SKM-1 (cell line): ENCODE measurements at regions not wholly inside any gene's neighbourhood (a gene's known extent, or its start where the extent isn't known, plus 50 kb on each side); places are given as distances from the start of the nearest gene placed in this dataset.

Experiments
- DNase-seq: peaks from one replicate; lab custom pipeline; 2025; ENCODE audit not compliant: unreplicated experiment; lab: John Stamatoyannopoulos, UW

DNA sequence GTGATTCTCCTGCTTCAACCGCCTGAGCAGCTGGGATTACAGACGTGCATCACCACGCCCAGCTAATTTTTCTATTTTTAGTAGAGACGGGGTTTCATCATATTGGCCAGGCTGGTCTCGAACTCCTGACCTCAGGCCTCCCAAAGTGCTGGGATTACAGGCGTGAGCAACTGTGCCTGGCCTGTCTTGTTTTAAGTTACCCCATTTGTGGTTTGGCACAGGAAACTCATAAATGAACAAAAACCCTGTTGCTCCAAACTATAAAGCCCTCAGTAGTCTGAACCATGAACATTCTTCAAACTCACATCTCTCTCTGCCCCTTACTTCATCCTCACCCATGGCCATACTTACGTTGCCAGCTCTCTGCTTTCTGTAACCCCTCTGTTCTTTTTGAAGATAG is 61.7 kb downstream of the RHOU start:
- peak; percentile 54 for DNase-seq

- no peak for DNase-seq
Measured at GRCh38 chr1:228798035-228798434, 62.8 kb downstream of the RHOU start.

GRCh38 chr1:228798548-228798947 is 63.3 kb downstream of the RHOU start:
- no peak for DNase-seq

- DNase-seq, result peak; percentile 71
Measured at GRCh38 chr1:228799924-228800323, 64.6 kb downstream of the RHOU start.

GRCh38 chr1:228801068-228801467 is 65.8 kb downstream of the RHOU start:
- DNase-seq, result no peak

DNA sequence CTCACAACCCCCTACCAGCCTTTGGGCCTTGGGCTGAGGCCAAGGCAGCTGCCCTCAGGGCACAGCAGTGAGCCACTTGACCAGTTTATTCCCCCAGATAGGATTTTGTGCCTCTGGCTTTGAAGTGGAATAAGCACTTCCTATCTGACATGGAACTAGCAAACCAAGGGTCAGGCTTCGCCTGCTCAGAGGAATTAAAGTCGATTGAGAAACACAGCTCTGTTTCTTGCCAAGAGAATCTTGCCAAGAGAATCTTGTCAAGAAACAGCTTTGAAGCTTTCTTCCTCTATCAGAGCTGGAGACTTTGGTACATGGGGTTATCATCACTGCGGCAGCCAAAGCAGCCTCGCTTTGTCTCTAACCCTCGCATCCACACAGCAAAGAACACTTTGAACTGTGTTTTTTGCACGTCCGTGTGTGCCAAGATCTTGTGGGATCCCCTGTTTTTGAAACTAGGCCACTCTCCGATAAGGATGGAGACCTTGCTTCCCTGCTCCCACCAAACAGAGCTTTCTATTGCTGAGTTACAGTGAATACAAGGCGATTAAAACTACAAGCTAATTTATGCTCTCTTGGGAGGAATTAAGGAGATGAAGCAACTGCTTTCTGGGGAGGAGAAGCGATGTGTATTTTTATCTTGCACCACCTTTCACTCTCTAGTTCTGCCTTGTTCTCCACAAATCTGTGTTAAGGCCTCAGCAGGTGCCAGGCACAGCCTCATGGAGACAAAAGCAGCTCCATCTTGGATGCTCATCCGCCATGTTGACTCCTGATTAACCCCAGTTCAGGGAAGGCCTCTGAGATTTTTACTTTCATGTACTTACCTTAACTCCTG is 67.3 kb downstream of the RHOU start:
- DNase-seq, result peak; percentile 32

DNA sequence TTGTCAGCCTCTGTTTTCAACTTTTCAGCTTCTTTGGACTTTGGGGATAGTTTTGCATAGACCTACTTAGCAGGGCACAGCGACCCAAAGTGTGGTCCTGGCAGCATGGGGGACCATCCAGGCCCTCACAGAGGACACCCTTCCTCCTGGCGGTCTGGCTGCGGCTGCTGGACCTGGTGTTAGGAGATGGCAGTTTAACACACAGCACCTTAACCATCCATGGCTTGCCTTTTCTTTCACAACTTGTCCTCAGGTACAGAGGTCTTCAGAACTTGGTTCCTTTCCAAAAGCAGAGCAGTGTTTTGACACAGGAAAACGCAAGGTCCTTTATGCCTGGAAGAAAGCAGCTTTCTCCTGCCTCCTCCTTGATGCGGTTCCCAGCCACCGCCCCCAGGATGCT is 68.1 kb downstream of the RHOU start:
- no peak for DNase-seq

DNA sequence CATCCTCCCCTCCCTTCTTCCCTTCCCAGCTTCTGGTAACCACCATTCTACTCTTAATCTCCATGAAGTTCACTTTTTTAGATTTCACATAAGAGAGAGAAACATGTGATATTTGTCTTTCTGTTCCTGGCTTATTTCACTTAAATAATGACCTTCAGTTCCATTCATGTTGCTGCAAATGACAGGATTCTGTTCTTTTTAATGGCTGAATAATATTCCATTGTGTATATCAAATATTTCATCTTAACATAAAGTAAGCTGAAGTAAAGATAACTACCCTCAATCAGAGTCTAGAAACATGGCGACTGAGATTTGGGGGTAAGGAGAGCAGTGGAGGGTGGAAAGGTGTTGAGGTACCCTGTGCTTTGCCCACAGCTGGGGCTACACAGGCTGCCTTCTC is 68.9 kb downstream of the RHOU start:
- DNase-seq, result no peak

- no peak for DNase-seq
Measured at GRCh38 chr1:228804640-228805413, 69.5 kb downstream of the RHOU start.

- no peak for DNase-seq
Measured at GRCh38 chr1:228807904-228808605, 72.8 kb downstream of the RHOU start.

DNA sequence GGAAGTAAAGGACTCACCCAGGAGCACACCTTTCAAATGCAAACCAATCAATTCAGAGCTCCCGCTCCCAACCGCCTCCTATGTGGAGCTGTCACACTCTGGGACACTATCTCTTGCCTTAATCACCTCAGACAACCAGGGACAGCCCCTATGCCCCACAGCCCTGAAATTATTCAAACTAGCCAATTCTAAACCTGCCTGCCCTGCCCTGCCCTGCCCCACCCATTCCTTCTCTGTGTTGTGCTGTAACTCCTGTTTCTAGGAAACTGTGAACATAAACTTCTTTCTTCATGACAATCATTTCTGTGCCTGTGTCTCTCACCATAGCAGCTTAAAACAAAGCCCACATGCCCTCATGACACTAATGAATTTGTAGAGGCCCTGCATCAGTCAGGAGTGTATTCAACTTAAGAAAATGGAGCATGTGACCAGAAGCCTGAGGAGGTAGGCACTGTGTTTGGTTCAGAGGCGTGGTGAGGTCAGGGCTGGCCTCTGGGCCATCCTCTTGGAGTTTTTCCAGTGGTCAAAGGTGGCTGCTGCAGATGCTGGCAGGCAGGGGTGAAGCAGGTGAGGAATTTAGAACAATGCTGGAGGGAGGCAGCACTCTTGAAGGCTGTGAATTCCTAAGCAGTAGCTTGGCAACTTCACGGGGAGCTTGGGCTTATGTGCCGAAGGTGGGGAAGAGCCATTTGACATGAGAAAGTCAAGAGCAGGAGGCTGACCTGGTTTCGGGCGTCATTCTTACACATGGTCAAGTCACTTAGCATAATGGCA is 74.5 kb downstream of the RHOU start:
- DNase-seq, result no peak

- no peak for DNase-seq
Measured at GRCh38 chr1:228810395-228810758, 75.1 kb downstream of the RHOU start.

DNA sequence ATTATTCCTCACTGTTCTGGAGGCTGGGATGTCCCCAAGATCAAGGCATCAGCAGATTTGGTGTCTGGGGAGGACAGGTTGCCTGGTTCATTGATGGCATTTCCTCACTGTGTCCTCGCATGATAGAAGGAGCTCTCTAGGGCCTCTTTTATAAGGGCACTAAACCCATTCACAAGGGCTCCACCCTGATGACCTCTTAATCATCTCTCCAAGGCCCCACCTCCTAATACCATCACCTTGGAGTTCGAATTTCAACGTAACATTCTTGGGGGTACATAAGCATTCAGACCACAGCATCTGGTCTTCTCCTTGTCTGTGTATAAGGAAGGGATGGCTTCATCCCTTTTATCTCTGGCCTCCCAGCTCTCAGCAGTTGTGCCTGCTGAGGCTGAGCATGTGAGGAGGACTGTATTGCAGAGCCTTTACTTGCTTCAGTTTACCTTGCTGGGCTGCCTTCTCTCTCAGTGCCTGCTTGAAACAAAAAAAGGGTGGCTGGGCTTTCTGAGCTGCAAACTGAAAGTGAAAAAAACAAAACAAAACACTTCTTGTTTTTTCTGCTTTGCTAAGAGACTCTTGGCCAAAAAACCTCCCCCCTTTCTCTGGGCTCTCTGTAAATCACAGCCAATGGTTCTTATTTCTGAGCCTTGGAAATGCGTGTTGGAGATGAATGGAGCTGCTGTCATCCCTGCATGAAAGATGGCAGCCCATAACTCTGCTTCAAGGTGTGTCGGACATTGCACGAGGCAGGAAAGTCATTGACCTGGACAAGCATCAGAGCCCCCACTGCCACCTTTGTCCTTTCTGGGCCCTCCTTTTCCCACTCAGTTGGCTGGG is 75.8 kb downstream of the RHOU start:
- no peak for DNase-seq

GRCh38 chr1:228811712-228812305 is 76.5 kb downstream of the RHOU start:
- DNase-seq, result no peak

- no peak for DNase-seq
Measured at GRCh38 chr1:228812961-228813360, 77.7 kb downstream of the RHOU start.

DNA sequence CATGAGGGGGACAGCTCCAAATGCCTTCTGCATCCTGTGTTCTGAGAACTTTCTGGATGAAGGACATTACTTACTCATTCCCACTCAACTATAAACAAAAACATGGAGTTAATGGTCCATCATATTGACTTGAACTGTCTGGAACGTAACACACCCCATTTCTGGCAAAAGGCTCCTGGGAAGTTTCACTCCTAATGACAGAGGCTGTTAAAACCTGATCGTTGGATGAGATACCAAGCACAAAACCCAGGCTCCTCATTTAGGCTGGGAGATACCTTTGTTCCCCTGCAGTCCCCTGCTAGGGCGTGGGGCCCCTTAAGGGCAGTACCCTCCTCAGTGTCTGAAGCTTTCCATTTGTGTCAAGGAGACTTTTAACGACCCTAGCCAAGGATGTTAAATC is 78.9 kb downstream of the RHOU start:
- no peak for DNase-seq

DNA sequence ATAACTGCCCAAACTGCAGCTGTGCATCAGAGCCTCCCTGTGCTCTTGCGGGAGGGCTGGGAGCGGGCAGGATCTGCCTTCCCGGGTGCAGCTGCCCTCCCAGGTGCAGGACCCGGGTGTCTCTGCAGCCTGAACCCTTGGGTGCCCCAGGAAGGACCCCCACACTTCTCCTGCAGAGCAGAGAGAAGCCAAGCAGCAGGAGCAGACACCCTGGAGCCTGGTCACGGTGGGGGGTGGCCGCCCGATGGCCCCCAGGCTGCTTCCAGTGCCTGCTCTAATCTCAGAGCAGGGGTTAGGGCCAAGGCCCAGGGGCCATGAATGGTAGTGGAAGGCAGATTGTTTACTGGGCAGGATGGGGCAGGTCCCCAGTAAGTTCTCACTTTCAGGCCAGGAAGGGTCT is 83.0 kb downstream of the RHOU start:
- DNase-seq, result no peak

DNA sequence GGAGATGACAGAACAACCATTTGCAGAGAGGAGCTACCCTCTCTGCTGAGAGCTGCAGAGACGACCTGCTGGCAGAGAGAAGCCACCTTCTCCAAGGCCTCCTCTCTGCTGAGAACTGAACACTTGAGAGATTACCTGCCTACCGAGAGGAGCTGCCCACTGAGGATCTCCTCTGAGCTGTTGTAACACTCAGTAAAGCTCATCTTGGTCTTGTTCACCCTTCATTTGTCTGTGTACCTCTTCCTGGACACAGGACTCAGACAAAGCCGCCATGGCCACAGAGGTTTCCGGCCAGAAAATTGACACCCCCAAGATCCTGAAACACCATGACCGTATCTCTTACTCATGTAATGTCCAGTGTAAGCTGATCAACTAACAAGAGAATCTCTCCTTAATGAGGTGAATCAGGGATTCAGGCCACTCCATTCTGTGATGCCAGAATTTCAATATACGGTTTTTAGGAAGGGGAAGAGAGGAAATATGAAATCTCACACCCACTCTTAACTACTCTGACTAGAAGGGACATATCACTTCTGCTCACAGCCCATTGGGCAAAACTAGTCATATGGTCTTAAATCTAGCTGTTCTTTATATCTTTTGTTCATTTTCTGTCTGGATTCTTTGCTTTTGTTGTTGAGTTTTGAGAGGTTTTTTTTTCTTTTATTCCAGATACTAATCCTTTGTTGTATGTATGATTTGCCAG is 83.8 kb downstream of the RHOU start:
- no peak for DNase-seq

GRCh38 chr1:228821252-228821651 is 86.0 kb downstream of the RHOU start:
- no peak for DNase-seq
